ENCODE measurements at regions not wholly inside any gene's neighbourhood (a gene's known extent, or its start where the extent isn't known, plus 50 kb on each side); places are given as distances from the start of the nearest gene placed in this dataset.

DNA sequence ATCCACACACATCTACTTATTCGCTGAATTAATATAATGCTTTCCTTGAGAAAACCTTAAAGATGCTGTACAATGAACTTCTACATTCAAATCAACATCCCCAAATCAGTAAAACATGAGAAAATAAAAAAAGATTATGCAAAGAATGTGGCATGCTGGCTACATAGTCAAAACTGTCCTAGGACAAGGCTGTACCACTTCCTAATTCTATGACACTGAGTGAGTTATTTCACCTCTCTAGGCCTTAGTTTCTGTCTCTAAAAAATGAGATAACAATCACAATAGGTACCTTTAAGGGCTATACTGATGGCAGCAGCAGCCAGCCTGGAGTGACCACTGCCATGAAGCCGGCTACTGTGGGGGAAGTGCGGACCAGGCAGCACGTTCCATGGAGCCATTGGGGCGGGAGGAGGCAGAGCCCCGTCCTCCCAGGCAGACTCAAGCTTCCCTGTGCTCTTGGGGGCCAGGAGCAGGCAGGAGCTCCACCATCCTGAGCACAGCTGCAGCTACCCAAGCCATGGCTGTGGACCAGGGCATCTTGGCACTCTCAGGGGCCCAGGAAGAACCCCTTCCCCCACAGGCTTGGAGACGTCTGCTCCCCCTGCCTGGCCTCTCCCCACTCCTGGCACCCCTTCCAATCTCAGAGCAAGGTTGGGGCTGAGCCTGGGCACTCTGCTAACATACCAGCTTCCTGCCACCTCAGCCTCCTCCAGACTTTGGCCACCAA, 110.2 kb downstream of the ELAPOR2 start:
- H3K27me3 ChIP-seq (replicated peaks; ENCODE audit: insufficient read depth, low read depth, low read length, poor library complexity) = peaks cover 14% of the 10 kb centered on the region
- no peaks in the 10 kb centered on the region for H3K36me3 ChIP-seq (ENCODE audit: insufficient read depth, low read length, poor library complexity, severe bottlenecking)
- H3K27ac ChIP-seq (ENCODE audit: low read depth, low read length, poor library complexity, severe bottlenecking) = no peak overlapping the region
- H3K4me3 ChIP-seq (ENCODE audit: low read depth, low read length, poor library complexity, severe bottlenecking) = no peak overlapping the region
- TF ChIP-seq, protein P1, sequence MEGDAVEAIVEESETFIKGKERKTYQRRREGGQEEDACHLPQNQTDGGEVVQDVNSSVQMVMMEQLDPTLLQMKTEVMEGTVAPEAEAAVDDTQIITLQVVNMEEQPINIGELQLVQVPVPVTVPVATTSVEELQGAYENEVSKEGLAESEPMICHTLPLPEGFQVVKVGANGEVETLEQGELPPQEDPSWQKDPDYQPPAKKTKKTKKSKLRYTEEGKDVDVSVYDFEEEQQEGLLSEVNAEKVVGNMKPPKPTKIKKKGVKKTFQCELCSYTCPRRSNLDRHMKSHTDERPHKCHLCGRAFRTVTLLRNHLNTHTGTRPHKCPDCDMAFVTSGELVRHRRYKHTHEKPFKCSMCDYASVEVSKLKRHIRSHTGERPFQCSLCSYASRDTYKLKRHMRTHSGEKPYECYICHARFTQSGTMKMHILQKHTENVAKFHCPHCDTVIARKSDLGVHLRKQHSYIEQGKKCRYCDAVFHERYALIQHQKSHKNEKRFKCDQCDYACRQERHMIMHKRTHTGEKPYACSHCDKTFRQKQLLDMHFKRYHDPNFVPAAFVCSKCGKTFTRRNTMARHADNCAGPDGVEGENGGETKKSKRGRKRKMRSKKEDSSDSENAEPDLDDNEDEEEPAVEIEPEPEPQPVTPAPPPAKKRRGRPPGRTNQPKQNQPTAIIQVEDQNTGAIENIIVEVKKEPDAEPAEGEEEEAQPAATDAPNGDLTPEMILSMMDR (conservative IDR thresholded peaks at IDR 0.05; ENCODE audit: low read depth, low read length) = no peak
- TF ChIP-seq EZH2 (IDR thresholded peaks at IDR 0.05; ENCODE audit: borderline replicate concordance, low read depth, low read length, poor library complexity, severe bottlenecking) = no peak
- no peaks in the 10 kb centered on the region for H3K4me1 ChIP-seq (ENCODE audit: insufficient read depth, low read length, poor library complexity, severe bottlenecking)
- no peaks in the 10 kb centered on the region for H3K9me3 ChIP-seq (ENCODE audit: low read depth, low read length, poor library complexity, severe bottlenecking)
- intact Hi-C loops (cut with micrococcal nuclease; ENCODE audit: unreplicated experiment) = no loop called here
- BruUV-seq (replicated peaks) = no TSS peak
- DNase-seq (ENCODE audit: low spot score) = no peak
- POLR2A ChIA-PET (ENCODE audit: low non-redundant PET) = no interaction called here
- CTCF ChIA-PET = no interaction called here

DNA sequence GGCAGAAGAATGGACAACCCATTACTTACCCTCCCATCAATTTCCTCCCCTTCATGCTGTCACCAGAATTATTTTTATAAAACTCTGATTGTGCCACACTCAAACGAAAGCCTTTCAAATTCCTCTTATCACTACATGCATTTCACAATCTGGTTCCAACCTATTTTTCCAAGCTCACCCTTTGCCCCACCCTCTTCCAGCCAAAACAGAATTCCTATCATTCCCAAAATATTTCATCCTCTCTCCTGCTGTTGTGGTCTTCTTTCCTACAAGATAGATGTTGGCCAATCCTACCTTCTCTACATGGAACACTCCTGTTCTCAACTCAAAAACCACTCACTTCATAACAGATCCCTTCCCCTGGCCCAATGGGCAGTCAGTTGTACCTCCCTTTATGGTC, 111.5 kb downstream of the ELAPOR2 start:
- BruUV-seq (replicated peaks) = no TSS peak
- DNase-seq (ENCODE audit: low spot score) = no peak
- ChIA-PET CTCF (no interaction called here), POLR2A (ENCODE audit: low non-redundant PET) (no interaction called here)
- no peak overlapping the region for H3K4me3 ChIP-seq (ENCODE audit: low read depth, low read length, poor library complexity, severe bottlenecking)
- no peaks in the 10 kb centered on the region for H3K4me1 ChIP-seq (ENCODE audit: insufficient read depth, low read length, poor library complexity, severe bottlenecking)
- H3K36me3 ChIP-seq (ENCODE audit: insufficient read depth, low read length, poor library complexity, severe bottlenecking) = no peaks in the 10 kb centered on the region
- no peaks in the 10 kb centered on the region for H3K9me3 ChIP-seq (ENCODE audit: low read depth, low read length, poor library complexity, severe bottlenecking)
- H3K27ac ChIP-seq (ENCODE audit: low read depth, low read length, poor library complexity, severe bottlenecking) = no peak overlapping the region
- TF ChIP-seq, protein P1 (conservative IDR thresholded peaks at IDR 0.05; ENCODE audit: low read depth, low read length) = no peak
- no peak for TF ChIP-seq EZH2 (IDR thresholded peaks at IDR 0.05; ENCODE audit: borderline replicate concordance, low read depth, low read length, poor library complexity, severe bottlenecking)
- peaks cover 12% of the 10 kb centered on the region for H3K27me3 ChIP-seq (replicated peaks; ENCODE audit: insufficient read depth, low read depth, low read length, poor library complexity)
- intact Hi-C loops (cut with micrococcal nuclease; ENCODE audit: unreplicated experiment) = no loop called here

DNA sequence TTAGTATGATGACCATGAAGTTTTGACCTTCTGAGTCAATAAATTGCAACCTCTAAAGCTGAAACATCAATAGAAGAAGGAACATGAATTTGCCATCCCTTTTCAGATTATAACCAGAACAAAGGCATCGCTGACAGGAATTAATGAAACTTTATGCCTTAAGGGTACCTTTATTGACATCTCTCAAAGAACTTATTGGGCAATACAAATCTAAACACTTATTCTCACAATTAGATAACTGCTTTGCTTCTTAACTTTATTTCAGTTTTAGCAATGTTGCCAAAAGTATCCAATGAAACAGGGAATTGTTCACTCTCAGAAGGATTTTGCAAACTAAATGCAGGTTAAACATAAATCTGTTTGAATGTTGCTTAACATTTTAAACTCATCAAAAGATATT, 116.0 kb downstream of the ELAPOR2 start:
- Histone ChIP-seq H3K4me3 (ENCODE audit: low read depth, low read length, poor library complexity, severe bottlenecking) (no peak overlapping the region), H3K36me3 (ENCODE audit: insufficient read depth, low read length, poor library complexity, severe bottlenecking) (no peaks in the 10 kb centered on the region), H3K27ac (ENCODE audit: low read depth, low read length, poor library complexity, severe bottlenecking) (no peak overlapping the region), H3K4me1 (ENCODE audit: insufficient read depth, low read length, poor library complexity, severe bottlenecking) (no peaks in the 10 kb centered on the region), H3K27me3 (replicated peaks; ENCODE audit: insufficient read depth, low read depth, low read length, poor library complexity) (peaks cover 17% of the 10 kb centered on the region), H3K9me3 (ENCODE audit: low read depth, low read length, poor library complexity, severe bottlenecking) (no peaks in the 10 kb centered on the region)
- BruUV-seq (replicated peaks) = no TSS peak
- CTCF ChIA-PET = no interaction called here
- no peak for DNase-seq (ENCODE audit: low spot score)
- POLR2A ChIA-PET (ENCODE audit: low non-redundant PET) = no interaction called here
- intact Hi-C loops (cut with micrococcal nuclease; ENCODE audit: unreplicated experiment) = no loop called here
- no peak for TF ChIP-seq EZH2 (IDR thresholded peaks at IDR 0.05; ENCODE audit: borderline replicate concordance, low read depth, low read length, poor library complexity, severe bottlenecking)
- TF ChIP-seq, protein P1 (conservative IDR thresholded peaks at IDR 0.05; ENCODE audit: low read depth, low read length) = no peak

Data from A673 (cell line).